ENCODE measurements at regions not wholly inside any gene's neighbourhood (a gene's known extent, or its start where the extent isn't known, plus 50 kb on each side); places are given as distances from the start of the nearest gene placed in this dataset.
A peak's percentile ranks its signal among the peaks of the same experiment; 100 is the strongest.

DNA sequence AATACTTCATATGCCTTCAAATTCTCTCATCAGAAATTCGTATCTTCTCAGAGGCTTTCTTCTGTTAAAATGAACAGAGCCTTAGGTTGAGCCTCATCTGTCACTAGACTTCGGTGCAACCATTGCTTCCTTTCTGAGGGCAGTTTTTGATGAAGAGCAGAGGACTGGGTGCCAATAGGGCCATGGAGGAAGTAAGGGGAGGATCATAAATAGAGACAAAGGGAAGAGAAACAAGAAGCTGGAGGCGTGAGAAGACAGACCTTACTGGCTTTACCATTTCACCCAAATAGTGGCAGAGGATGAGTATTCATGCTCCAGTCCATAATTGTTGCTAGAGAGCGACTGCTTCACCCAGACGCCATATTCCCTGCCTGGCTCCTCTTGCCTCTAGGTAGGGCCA is 215.6 kb upstream of the PKDCC start:
- ATAC-seq (replicated peaks in 1 of 2) = no peak
- H3K9me3 Mint-ChIP-seq = no peaks in the 10 kb centered on the region
- H3K27ac Mint-ChIP-seq = no peak overlapping the region
- H3K4me1 Mint-ChIP-seq (ENCODE audit: low read depth) = no peaks in the 10 kb centered on the region
- H3K27me3 Mint-ChIP-seq (ENCODE audit: low read depth) = peaks cover 44% of the 10 kb centered on the region
- no peak overlapping the region for H3K4me3 Mint-ChIP-seq
- no peaks in the 10 kb centered on the region for H3K36me3 Mint-ChIP-seq (ENCODE audit: insufficient read depth in 2 of 2)
- no peak for DNase-seq

DNA sequence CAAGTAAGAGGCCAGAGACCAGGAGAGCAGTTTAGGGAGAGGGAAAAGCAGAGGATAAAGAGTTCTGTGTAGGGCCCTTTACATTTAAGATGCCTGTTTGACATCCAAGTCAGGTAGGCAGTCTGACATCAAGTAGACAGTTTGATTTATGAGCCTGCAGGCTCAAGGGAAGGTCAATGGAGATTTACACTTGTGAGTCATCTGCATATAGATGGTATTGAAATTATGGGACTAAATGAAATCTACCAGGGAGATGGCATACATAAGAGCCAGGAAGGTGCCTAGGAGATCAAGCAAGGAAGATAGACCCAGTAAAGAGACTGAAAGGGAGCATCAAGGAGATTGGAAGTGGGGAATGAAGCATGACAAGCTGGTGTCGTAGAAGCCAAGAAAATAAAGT is 212.4 kb upstream of the PKDCC start:
- Mint-ChIP-seq H3K4me3 (no peak overlapping the region), H3K27me3 (ENCODE audit: low read depth) (peaks cover 53% of the 10 kb centered on the region), H3K9me3 (no peaks in the 10 kb centered on the region)

DNA sequence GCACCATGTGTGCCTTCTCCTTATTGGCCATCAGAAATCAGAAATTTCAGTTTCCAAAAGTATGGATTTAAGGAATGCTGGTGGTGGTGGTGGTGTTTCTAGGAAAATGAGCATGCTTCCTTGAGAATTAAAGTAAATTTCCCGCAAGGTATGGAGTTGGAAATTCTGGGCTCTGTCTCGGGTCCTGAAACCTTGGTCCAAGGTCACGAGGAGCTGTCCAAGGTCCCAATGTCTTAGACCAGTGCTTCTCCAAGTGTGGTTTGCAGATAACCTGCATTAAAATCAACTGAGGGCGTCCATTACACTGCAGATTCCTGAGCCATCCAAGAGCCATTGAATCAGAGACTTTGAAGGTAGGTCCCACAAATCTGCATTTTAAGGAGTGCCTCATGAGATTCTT is 210.9 kb upstream of the PKDCC start:
- H3K36me3 Mint-ChIP-seq (ENCODE audit: insufficient read depth in 2 of 2) = no peaks in the 10 kb centered on the region
- DNase-seq = peak; percentile 19 to 21
- peaks cover 11% of the 10 kb centered on the region for H3K4me1 Mint-ChIP-seq (ENCODE audit: low read depth)
- no peak overlapping the region for H3K27ac Mint-ChIP-seq
- no peak for ATAC-seq (replicated peaks in 1 of 2)
- no peaks in the 10 kb centered on the region for H3K9me3 Mint-ChIP-seq
- H3K4me3 Mint-ChIP-seq = no peak overlapping the region
- H3K27me3 Mint-ChIP-seq (ENCODE audit: low read depth) = peaks cover 45% of the 10 kb centered on the region

More for the DNA sequence above, 212.4 kb upstream of the PKDCC start:
- Mint-ChIP-seq H3K27ac (no peak overlapping the region), H3K4me1 (ENCODE audit: low read depth) (peaks cover under 1% of the 10 kb centered on the region), H3K36me3 (ENCODE audit: insufficient read depth in 2 of 2) (no peaks in the 10 kb centered on the region)
- ATAC-seq (replicated peaks in 1 of 2) = no peak
- no peak for DNase-seq

DNA sequence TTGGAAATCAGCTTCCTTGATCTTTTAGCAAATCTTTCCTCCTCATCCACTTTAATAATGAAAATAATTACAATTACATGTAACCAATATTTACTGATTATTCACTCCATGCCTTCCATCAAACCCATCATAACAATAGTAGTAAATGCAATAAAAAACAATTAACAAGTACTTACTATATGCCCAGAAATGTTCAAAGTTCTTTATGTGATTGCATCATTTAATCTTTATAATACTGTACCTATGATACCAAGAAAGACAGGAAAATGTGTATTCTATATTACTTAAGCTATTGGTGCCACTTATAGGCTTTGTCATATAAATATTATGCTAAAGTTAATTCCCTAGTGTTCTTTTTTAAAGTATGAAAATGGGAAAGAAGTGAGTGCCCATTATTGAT is 210.2 kb upstream of the PKDCC start:
- no peaks in the 10 kb centered on the region for H3K36me3 Mint-ChIP-seq (ENCODE audit: insufficient read depth in 2 of 2)
- H3K4me3 Mint-ChIP-seq = no peak overlapping the region
- no peaks in the 10 kb centered on the region for H3K9me3 Mint-ChIP-seq
- DNase-seq (no peak), ATAC-seq (replicated peaks in 1 of 2) (no peak)
- H3K27ac Mint-ChIP-seq = no peak overlapping the region
- H3K27me3 Mint-ChIP-seq (ENCODE audit: low read depth) = peaks cover 42% of the 10 kb centered on the region
- peaks cover 11% of the 10 kb centered on the region for H3K4me1 Mint-ChIP-seq (ENCODE audit: low read depth)

DNA sequence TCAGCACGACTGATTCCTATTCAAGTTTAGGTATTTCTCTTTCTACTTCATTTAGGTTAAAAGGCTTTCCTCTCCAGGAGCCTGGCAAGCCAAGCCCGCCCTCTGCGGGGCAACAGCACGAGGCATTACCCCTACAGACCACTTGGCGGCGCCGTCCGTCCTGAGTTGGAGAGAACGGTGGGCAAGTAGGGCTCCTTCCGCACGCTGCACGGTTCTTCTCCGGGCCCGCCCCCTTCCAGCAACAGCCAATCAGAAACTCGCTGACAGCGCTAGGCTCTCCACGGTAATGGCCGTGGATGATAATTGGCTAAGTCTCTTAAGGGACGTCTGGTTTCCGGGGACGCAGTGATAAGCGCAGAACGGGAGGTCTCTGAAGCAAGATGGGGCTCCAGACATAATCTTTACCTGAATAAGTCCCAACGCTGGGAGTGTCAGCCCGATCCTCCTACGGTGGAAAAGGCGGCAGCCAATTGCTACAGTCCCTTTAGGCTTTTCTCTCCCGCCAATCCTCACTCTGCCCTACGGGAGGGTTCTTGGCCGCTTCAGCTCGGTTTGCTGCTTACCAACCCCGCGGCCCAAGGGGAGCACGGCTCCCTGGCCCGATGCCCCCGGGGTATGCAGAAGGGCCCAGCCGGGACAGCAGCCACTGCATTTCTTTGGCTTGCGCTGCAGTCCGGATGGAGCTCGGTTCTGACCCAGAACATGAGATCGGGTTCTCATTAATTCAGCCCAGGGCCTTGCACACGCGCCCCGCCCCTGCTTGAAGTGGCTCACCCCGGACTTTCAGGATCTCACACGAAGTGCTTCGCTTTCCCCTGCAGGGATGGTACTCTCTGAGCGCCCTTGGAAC is 206.9 kb upstream of the PKDCC start:
- ATAC-seq (replicated peaks in 1 of 2) = peak; percentile 100

DNA sequence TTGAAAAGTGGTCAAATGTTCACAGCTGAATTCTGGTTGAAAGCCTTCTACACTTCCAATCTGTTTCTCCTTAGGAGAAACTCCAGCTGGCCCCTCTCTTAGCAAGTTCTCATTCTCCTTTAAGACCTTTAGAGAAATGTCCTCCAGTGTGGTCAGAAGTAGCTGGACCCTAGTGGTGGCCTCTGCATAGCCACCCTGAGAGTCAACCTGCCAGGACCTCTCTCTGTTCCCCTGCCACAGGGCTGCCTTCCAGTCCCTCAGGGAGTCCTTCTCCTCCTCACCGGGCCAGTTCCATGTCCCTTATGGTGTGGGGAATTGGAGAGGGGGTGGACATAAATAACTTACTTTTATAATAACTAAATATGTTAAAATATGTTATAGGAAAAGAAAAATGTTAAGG is 200.9 kb upstream of the PKDCC start:
- no peak for ATAC-seq (replicated peaks in 1 of 2)
- Mint-ChIP-seq H3K36me3 (ENCODE audit: insufficient read depth in 2 of 2) (no peaks in the 10 kb centered on the region), H3K4me3 (no peak overlapping the region), H3K9me3 (no peaks in the 10 kb centered on the region), H3K27me3 (ENCODE audit: low read depth) (peaks cover 31% of the 10 kb centered on the region), H3K27ac (no peak overlapping the region), H3K4me1 (ENCODE audit: low read depth) (no peaks in the 10 kb centered on the region)
- DNase-seq = no peak

More for the DNA sequence above, 206.9 kb upstream of the PKDCC start:
- Mint-ChIP-seq H3K27ac (peak overlapping the region; percentile 83), H3K9me3 (no peaks in the 10 kb centered on the region), H3K36me3 (ENCODE audit: insufficient read depth in 2 of 2) (no peaks in the 10 kb centered on the region), H3K4me1 (ENCODE audit: low read depth) (peaks cover 11% of the 10 kb centered on the region), H3K4me3 (peak overlapping the region; percentile 95 to 100), H3K27me3 (ENCODE audit: low read depth) (peaks cover 28% of the 10 kb centered on the region)
- peak; percentile 97 to 98 for DNase-seq

DNA sequence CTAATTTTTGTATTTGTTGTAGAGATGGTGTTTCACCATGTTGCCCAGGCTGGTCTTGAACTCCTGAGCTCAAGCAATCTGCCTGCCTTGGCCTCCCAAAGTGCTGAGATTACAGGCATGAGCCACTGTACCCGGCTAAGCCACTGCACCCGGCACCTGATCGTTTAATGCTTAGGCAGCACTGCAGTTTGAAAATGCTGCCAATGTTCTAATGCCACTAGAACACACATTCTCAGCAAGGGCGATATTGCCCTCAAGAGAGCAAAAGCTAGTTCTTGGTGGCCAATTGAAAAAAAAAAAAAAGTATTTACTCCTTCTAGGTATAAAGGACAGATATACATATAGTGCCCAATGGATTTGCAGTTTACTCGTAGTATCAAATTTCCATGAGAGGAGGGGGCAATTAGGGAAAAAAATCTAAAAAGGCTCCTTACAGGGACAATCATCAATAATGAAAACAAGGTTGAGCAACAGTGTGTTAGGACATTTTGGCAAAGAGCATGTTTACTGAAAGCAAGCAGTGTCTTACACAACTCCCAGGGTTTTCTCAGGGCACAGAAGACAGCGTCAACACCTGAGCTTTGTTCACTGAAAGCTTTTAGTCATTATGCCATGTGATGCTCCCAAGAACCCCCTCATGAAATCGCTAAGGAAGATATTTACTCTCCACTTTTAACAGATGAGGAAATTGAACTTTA is 199.9 kb upstream of the PKDCC start:
- Mint-ChIP-seq H3K27ac (no peak overlapping the region), H3K4me3 (no peak overlapping the region), H3K36me3 (ENCODE audit: insufficient read depth in 2 of 2) (no peaks in the 10 kb centered on the region), H3K4me1 (ENCODE audit: low read depth) (no peaks in the 10 kb centered on the region), H3K27me3 (ENCODE audit: low read depth) (peaks cover 31% of the 10 kb centered on the region), H3K9me3 (no peaks in the 10 kb centered on the region)
- DNase-seq = no peak
- no peak for ATAC-seq (replicated peaks in 1 of 2)

DNA sequence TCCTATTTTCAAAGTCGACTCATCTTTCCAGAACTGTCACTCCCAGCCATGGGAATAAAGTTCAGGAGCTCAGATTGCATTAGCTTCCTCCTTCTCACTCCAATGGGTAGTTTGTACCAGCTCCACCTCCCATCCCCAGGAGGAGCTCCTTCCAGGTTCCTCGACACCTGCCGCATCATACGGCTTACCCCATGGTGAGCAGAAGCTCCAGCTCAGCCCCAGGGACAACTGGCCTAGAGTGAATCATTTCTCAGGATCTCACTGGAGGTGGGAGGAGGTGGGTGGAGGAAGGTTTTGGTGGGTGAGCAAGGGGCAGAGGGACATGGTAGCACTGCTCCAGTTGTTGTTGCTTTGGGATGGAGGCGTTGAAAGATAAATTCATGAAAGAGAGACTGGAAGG is 196.3 kb upstream of the PKDCC start:
- DNase-seq = no peak
- H3K4me1 Mint-ChIP-seq (ENCODE audit: low read depth) = peaks cover 15% of the 10 kb centered on the region
- no peaks in the 10 kb centered on the region for H3K36me3 Mint-ChIP-seq (ENCODE audit: insufficient read depth in 2 of 2)
- no peak for ATAC-seq (replicated peaks in 1 of 2)
- H3K27ac Mint-ChIP-seq = no peak overlapping the region
- H3K4me3 Mint-ChIP-seq = no peak overlapping the region
- peaks cover 31% of the 10 kb centered on the region for H3K27me3 Mint-ChIP-seq (ENCODE audit: low read depth)
- H3K9me3 Mint-ChIP-seq = no peaks in the 10 kb centered on the region

DNA sequence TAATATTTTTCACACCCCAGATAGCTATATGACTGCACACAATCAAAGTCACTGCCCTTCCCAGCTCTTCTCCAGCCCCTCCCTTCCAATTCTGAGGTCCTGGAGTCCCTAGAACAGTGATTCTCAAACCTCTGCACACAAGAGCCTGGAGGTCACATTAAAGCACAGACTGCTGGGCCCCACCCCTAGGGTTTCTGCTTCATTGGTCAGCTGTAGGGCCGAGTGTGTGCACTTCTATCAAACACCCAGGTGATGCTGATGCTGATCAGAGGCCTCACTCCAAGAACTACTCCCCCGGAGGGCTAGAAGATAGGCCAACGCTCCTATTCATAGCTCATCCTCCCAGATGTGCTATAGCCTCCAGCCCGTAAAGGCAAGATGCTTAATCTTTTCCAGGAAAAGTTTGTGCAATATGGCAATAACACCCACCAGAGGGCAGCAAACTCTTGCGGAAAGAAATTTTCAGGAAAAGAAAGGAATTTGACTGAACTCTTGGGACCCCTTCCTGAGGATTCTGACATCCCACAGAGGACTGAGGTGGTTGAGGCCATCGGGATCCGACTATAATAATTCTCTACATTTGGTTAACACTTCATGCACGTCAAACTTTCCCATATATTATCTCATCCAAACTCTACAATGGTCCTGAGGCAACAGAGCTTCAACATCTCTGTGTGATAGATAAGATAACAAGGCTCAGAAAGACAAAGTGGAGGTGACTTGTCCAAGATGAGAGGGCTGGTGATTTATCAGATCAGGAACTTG is 194.2 kb upstream of the PKDCC start:
- H3K4me3 Mint-ChIP-seq = no peak overlapping the region
- no peak for DNase-seq

DNA sequence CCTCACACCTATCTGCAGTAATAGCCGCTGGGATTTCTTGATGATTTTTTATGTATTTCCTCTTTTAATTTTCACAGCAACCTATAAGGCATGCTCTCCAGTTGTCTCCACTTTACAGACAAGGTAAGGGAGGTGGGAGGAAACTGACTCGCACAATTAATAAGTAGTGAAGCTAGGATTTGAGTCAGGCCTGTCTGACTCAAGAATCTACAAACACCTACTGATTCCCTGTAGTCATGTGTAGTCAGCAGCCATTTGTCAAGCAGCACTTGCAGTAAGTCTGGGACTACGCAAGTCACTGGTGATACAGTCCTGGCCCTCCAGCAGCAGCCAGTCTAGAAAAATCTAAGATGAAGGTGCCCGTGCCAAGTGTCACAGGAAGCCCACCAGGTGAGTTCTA is 193.6 kb upstream of the PKDCC start:
- peak; percentile 95 to 96 for ATAC-seq (replicated peaks in 1 of 2)
- Mint-ChIP-seq H3K4me3 (no peak overlapping the region), H3K27me3 (ENCODE audit: low read depth) (peaks cover 16% of the 10 kb centered on the region), H3K27ac (no peak overlapping the region), H3K4me1 (ENCODE audit: low read depth) (peaks cover 15% of the 10 kb centered on the region), H3K36me3 (ENCODE audit: insufficient read depth in 2 of 2) (no peaks in the 10 kb centered on the region), H3K9me3 (no peaks in the 10 kb centered on the region)
- peak; percentile 23 to 43 for DNase-seq

More for the DNA sequence above, 194.2 kb upstream of the PKDCC start:
- no peaks in the 10 kb centered on the region for H3K9me3 Mint-ChIP-seq
- H3K4me1 Mint-ChIP-seq (ENCODE audit: low read depth) = peaks cover 15% of the 10 kb centered on the region
- no peaks in the 10 kb centered on the region for H3K36me3 Mint-ChIP-seq (ENCODE audit: insufficient read depth in 2 of 2)
- H3K27me3 Mint-ChIP-seq (ENCODE audit: low read depth) = peaks cover 18% of the 10 kb centered on the region
- no peak overlapping the region for H3K27ac Mint-ChIP-seq
- ATAC-seq (replicated peaks in 1 of 2) = peak; percentile 46 to 55

DNA sequence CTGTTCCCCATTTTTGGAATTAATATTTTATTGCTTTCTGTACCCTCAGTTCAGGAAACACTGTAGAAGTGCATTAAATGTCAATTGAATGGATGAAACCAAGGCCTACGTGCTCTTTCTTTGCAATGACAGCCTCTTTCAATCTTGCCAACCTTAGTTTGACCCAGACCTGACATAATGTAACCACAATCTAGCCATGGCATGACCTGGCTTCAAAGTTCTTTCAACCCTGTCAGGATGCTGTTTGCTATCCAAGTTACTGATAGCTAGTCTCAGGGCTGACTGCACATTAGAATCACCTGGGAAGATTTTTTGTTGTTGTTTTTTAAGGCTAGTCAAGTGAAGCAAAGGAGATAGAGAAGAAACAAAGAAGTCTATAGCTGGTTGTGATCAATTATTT is 190.9 kb upstream of the PKDCC start:
- H3K4me3 Mint-ChIP-seq = no peak overlapping the region
- H3K9me3 Mint-ChIP-seq = no peaks in the 10 kb centered on the region
- no peak overlapping the region for H3K27ac Mint-ChIP-seq
- ATAC-seq (replicated peaks in 1 of 2) (no peak), DNase-seq (no peak)
- H3K36me3 Mint-ChIP-seq (ENCODE audit: insufficient read depth in 2 of 2) = no peaks in the 10 kb centered on the region
- H3K4me1 Mint-ChIP-seq (ENCODE audit: low read depth) = peaks cover 15% of the 10 kb centered on the region
- H3K27me3 Mint-ChIP-seq (ENCODE audit: low read depth) = no peaks in the 10 kb centered on the region

DNA sequence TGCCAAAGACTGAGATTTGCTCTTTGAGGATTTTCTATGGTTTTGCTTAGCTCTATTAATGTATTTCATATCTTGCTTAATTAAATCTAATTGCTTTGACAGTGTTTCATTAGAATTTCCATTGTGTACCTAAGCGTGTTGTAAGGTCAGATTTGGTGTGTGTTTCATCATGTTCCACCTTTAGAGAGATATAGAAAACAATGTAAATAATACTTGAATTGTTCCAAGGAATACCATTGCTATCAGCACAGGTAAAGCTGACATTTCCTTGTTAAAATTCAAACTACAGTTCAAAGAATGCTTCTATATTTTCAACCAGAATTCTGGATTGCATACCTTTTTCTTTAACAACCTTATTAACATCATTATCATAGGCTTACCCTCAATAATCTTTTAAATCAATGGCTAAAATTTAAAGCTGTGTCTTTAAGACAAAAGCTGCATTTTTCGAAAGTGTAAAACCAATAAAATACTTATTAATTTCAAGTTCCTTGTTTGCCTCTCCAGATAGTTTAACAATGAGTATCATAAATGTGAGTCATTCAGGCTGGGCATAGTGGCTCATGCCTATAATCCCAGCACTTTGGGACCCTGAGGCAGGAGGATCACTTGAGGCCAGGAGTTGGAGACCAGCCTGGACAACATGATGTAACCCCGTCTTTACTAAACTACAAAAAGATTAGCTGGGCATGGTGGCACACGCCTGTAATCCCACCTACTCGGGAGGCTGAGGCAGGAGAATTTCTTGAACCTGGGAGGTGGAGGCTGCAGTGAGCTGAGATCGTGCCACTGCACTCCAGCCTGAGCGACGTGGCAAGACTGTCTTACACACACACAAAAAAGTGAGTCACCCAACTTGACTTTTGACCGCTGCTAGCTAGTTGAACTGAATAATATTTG is 188.0 kb upstream of the PKDCC start:
- Mint-ChIP-seq H3K36me3 (ENCODE audit: insufficient read depth in 2 of 2) (no peaks in the 10 kb centered on the region), H3K4me1 (ENCODE audit: low read depth) (no peaks in the 10 kb centered on the region)

More for the DNA sequence above, 188.0 kb upstream of the PKDCC start:
- Mint-ChIP-seq H3K27ac (no peak overlapping the region), H3K9me3 (no peaks in the 10 kb centered on the region), H3K27me3 (ENCODE audit: low read depth) (peaks cover 8% of the 10 kb centered on the region), H3K4me3 (no peak overlapping the region)
- ATAC-seq (replicated peaks in 1 of 2) = no peak
- DNase-seq = no peak

Data from activated T-cell treated with anti-CD3 and anti-CD28 coated beads, Interleukin-2, amount 50 U/mL, for 72 hours (primary cell).